ENCODE measurements at regions not wholly inside any gene's neighbourhood (a gene's known extent, or its start where the extent isn't known, plus 50 kb on each side); places are given as distances from the start of the nearest gene placed in this dataset.

- DNase-seq (ENCODE audit: low read depth): no peak
Observed at GRCh38 chr11:97254790-97255189, 865.0 kb downstream of the JRKL start.

GRCh38 chr11:97259434-97259833 is 869.6 kb downstream of the JRKL start:
- DNase-seq (ENCODE audit: low read depth): no peak

- DNase-seq (ENCODE audit: low read depth): no peak
Observed at GRCh38 chr11:97259884-97260283, 870.1 kb downstream of the JRKL start.

- no peak for DNase-seq (ENCODE audit: low read depth)
Observed at GRCh38 chr11:97263183-97263858, 873.5 kb downstream of the JRKL start.

GRCh38 chr11:97269527-97269926 is 879.7 kb downstream of the JRKL start:
- no peak for DNase-seq (ENCODE audit: low read depth)

GRCh38 chr11:97279341-97279740 is 889.5 kb downstream of the JRKL start:
- no peak for DNase-seq (ENCODE audit: low read depth)

- no peak for DNase-seq (ENCODE audit: low read depth)
Observed at GRCh38 chr11:97280347-97280746, 890.5 kb downstream of the JRKL start.

GRCh38 chr11:97289823-97290222 is 900.0 kb downstream of the JRKL start:
- DNase-seq (ENCODE audit: low read depth): no peak

- DNase-seq (ENCODE audit: low read depth): peak; percentile 0
Observed at GRCh38 chr11:97290464-97291041, 900.7 kb downstream of the JRKL start.

- no peak for DNase-seq (ENCODE audit: low read depth)
Observed at GRCh38 chr11:97296301-97296700, 906.5 kb downstream of the JRKL start.

GRCh38 chr11:97309291-97309690 is 919.5 kb downstream of the JRKL start:
- DNase-seq (ENCODE audit: low read depth): no peak

- no peak for DNase-seq (ENCODE audit: low read depth)
Observed at GRCh38 chr11:97325693-97326092, 935.9 kb downstream of the JRKL start.

GRCh38 chr11:97332271-97332670 is 942.5 kb downstream of the JRKL start:
- DNase-seq (ENCODE audit: low read depth): no peak

- no peak for DNase-seq (ENCODE audit: low read depth)
Observed at GRCh38 chr11:97336064-97336463, 946.3 kb downstream of the JRKL start.

GRCh38 chr11:97345032-97345431 is 955.2 kb downstream of the JRKL start:
- no peak for DNase-seq (ENCODE audit: low read depth)

- no peak for DNase-seq (ENCODE audit: low read depth)
Observed at GRCh38 chr11:97349201-97349600, 959.4 kb downstream of the JRKL start.

GRCh38 chr11:97351939-97352338 is 962.1 kb downstream of the JRKL start:
- DNase-seq (ENCODE audit: low read depth): no peak

- no peak for DNase-seq (ENCODE audit: low read depth)
Observed at GRCh38 chr11:97354026-97354425, 964.2 kb downstream of the JRKL start.

- DNase-seq (ENCODE audit: low read depth): no peak
Observed at GRCh38 chr11:97354576-97354975, 964.8 kb downstream of the JRKL start.

GRCh38 chr11:97355230-97355629 is 965.4 kb downstream of the JRKL start:
- no peak for DNase-seq (ENCODE audit: low read depth)

- DNase-seq (ENCODE audit: low read depth): no peak
Observed at GRCh38 chr11:97356144-97356543, 966.3 kb downstream of the JRKL start.

- DNase-seq (ENCODE audit: low read depth): no peak
Observed at GRCh38 chr11:97359016-97359415, 969.2 kb downstream of the JRKL start.

- DNase-seq (ENCODE audit: low read depth): no peak
Observed at GRCh38 chr11:97361812-97362378, 972.1 kb downstream of the JRKL start.

Measured in myocyte (in vitro differentiated cells).